GM10266 (cell line): ENCODE measurements at regions not wholly inside any gene's neighbourhood (a gene's known extent, or its start where the extent isn't known, plus 50 kb on each side); places are given as distances from the start of the nearest gene placed in this dataset.

Experiments
- DNase-seq: peaks from one replicate; pipeline ENCODE4 v3.0.0; 2012; ENCODE audit errors: extremely low spot score
- TF ChIP-seq, protein P1 (sequence below): IDR thresholded peaks from 2 replicates; pipeline ENCODE4 v1.5.1; 2012; ENCODE audit warnings: mild to moderate bottlenecking, low read depth; ENCODE audit not compliant: control insufficient read depth, insufficient read depth; ENCODE audit errors: missing control alignments

DNA sequence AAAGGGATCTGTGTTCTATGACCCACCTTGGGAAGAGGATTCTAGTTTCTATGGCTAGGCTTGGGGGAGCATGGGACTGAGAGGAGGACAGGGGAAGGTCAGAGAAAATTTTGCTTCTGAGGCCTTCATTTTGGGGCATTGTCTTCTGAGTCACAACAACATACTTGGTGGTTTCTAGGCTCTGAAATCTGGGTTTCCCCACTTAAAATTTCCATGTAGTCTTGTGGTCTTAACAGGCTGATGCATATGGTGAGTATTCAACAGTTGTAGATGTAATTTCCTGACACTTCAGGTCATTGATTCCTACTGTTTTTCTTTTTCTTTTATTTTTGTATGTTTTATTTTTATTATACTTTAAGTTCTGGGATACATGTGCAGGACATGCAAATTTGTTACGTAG is 88.5 kb downstream of the ANKRD7 start:
- TF ChIP-seq, protein P1, sequence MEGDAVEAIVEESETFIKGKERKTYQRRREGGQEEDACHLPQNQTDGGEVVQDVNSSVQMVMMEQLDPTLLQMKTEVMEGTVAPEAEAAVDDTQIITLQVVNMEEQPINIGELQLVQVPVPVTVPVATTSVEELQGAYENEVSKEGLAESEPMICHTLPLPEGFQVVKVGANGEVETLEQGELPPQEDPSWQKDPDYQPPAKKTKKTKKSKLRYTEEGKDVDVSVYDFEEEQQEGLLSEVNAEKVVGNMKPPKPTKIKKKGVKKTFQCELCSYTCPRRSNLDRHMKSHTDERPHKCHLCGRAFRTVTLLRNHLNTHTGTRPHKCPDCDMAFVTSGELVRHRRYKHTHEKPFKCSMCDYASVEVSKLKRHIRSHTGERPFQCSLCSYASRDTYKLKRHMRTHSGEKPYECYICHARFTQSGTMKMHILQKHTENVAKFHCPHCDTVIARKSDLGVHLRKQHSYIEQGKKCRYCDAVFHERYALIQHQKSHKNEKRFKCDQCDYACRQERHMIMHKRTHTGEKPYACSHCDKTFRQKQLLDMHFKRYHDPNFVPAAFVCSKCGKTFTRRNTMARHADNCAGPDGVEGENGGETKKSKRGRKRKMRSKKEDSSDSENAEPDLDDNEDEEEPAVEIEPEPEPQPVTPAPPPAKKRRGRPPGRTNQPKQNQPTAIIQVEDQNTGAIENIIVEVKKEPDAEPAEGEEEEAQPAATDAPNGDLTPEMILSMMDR: no peak
- no peak for DNase-seq

DNA sequence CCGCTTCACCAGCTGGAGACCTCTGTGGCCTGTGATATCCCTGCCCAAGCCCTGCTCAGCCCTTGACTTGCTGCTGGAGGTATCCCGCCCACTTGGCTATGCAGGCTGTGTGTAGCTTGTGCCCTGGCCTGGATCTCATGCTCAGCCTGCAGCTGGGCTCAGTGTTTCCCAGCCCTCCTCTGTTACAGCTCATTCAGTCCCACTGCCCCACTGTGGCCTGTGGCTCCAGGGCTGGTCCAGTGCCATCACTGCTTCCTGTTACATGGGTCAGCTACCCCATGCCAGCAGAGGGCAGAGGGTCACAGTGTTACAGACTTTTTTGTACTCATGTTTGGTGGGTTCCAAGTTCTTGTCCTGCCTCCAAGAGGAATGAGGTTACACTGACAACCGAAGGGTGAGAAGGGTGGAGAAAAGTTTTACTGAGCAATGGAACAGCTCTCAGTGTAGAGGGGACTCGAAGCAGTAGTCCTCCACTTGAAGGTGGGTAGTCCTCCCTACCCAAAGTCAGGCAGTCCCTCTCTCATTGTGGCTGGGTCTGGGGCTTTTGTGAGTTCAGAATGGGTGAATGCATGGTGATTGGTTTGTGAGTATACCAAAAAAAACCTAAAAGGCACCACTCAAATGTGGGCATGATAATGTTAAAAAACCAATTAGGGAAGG is 100.4 kb downstream of the ANKRD7 start:
- TF ChIP-seq, protein P1: no peak
- no peak for DNase-seq

DNA sequence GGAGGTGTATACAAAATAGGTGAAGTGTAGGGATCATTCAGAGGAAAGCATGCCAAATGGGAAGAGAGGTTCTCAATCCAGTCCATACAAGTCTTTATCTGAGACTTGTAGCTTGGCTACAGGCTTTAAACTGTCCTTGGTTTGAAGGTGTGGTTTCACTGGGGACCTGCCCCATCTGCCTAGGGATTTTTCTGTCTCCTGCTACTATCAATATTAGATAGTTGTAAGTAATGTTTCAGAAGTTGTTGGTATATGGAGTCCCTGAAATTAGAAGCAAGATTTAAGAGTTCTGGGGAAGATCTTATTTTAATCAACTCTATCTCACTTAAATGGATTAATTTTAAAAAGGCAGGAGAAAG is 100.9 kb downstream of the ANKRD7 start:
- no peak for DNase-seq
- TF ChIP-seq, protein P1: no peak

DNA sequence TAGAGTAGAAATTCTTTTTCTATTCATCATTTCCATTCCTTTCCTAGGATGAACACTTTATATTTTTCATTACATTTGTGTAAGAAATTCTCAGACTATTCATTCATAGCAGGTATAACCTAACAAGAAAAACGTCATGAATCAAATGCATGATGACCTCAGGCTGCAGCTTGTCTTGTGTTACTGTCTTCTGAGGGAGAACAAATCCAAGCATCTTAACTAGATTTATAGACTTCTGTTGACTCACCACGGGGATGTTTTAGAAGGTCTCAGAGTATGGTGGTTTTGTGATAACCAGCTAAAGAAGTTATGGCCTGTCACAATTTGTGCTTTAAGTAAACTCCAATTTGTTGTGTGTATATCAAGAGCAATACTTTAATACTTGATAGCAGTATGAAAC is 102.7 kb downstream of the ANKRD7 start:
- DNase-seq: no peak
- TF ChIP-seq, protein P1: no peak

DNA sequence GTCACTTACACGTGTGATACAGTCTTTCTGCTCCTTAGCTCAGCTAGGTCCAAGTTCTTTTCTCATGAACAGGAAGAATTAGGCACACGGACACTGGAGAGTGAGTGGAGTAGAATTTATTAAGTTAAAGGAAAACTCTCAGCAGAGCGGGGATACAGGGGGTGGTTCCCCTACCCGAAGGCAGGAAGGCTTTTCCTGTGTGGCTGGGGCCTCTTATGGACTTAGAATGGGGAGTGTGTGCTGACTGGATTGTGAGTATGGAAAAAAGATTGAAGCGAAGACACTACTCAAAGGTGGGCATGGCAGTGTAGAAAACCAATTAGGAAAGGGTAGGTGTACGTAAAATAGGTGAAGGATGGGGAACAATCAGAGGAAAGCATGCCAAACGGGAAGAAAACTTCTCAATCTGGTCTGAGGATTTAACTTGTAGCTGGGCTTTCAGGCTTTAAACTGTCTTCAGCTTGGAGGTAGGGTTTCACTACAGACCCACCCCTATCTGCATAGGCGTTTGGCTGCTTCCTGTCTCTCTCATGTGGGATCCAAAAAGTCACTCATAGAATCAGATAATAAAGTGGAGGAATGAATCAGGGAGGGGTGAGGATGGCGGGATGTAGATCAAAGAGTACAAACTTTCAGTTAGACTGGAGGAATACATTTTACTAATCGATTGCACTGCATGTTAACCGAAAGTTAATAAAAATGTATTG is 104.2 kb downstream of the ANKRD7 start:
- TF ChIP-seq, protein P1: no peak
- no peak for DNase-seq

DNA sequence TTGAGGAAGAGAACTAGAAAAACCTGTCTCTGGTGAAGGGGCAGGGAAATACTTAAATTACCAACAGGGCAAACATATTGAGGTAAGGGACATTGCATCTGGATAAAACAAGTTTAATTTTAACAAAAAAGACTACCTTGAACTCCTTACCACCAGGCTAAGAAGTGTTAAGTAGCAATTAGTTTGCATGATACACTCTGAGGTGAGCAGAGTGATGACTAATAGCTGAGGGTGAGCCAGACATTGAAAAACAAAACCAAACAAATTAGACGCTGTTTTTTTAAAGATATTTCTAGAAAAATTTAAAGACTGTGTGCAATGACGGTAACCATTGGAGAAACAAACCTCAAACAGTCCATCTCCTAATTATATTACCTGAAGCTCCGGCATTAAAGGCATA is 105.9 kb downstream of the ANKRD7 start:
- TF ChIP-seq, protein P1: no peak
- DNase-seq: no peak

DNA sequence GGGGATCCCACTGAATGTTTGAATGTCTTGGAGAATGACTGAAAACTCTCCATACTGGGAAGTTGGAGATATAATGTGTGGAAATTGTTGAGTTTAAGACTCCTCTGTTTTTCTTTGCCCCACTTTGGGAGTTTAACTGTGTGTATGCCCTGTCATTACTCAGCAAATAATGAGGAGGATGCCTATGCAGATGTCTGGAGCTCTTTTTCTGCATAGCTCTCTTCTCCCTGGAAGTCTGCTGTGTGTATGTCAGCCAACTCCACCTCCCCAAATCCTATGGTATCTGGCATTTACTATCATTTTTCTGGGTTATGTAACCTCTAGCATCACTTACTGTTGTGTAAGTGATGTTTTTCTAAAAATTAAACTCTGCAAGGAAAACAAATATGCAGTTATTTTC is 122.2 kb downstream of the ANKRD7 start:
- DNase-seq: no peak
- TF ChIP-seq, protein P1: no peak
